ENCODE measurements at regions not wholly inside any gene's neighbourhood (a gene's known extent, or its start where the extent isn't known, plus 50 kb on each side); places are given as distances from the start of the nearest gene placed in this dataset.

DNA sequence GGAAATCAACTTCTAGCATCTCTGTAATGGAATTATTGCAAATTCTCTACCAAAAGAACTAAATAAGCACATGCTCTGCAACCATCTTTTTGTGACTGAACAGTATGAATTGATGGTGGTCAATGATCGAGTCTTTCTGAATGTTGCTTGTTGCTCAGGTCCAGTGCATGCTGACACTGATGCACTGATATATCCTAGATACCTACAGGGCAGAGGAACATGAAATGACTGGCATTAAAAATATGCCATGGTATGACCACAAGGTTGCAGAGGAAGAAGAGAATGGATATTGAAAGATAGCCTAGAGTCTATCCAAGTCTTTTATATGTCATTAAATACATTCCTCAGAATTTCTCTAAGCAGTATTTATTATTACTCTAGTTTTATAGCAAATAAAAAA lies 692.8 kb upstream of the TENM3 start:
- DNase-seq (ENCODE audit: low read depth): no peak

DNA sequence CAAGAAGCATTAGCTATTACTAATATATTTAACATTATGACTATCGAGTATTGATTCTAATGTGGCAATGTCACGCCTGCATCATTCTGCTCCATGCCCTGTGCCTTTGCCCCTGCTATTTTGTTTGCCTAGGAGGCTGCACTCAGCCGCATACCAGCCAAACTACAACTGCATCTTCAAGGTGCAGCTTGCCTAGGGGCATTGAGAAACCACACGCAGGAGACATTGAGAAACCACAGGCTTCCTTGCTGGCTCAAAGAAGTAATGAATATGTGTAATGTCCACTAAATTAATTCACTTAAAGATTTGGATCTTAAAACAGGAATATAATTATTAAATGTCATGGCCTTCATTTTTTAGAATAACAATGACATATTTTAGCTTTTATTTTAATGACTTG lies 683.6 kb upstream of the TENM3 start:
- no peak for DNase-seq (ENCODE audit: low read depth)

GRCh38 chr4:181562399-181562798 lies 680.8 kb upstream of the TENM3 start:
- no peak for DNase-seq (ENCODE audit: low read depth)

- DNase-seq (ENCODE audit: low read depth): no peak
These were observed 678.6 kb upstream of the TENM3 start for GRCh38 chr4:181564625-181565024.

GRCh38 chr4:181566490-181566889 lies 676.7 kb upstream of the TENM3 start:
- no peak for DNase-seq (ENCODE audit: low read depth)

DNA sequence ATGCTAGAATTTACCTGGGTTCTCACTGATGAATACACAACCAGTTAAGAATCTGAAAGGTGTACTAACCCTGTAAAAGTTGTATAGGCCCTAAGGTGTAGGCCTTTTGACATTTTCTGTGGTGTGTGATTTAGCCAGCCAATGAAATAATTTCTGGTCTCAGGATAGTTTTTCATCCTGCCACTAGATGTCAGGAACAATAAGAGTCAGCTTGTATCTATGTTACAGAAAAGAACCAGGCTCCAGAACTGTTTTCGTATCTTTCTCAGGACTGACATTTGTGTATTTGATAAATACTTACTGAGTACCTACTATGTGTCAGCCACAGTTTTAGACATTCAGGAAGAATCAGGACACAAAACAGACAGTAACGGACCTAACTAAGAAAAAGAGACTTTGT lies 673.6 kb upstream of the TENM3 start:
- no peak for DNase-seq (ENCODE audit: low read depth)

DNA sequence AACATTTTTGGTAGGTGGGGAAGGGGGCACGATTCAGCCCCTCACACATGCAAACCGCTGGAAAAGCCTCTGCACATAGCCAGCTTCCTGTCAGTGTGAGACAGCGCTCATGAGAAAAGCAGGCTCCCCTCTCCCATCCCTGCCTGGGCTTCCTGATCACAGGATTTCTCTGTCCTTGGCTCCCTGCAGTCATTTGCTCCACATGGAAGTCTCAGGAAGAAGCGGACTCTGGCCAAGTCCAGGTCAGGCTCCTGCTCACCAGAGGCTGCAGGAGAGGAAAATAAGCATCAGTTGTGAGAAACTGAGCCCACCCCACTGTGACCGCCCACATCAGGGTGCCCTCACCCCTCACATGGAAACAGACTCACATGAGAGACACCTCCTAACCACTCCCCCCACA lies 664.3 kb upstream of the TENM3 start:
- DNase-seq (ENCODE audit: low read depth): no peak

- DNase-seq (ENCODE audit: low read depth): no peak
These were observed 663.7 kb upstream of the TENM3 start for GRCh38 chr4:181579486-181579885.

GRCh38 chr4:181581983-181582382 lies 661.2 kb upstream of the TENM3 start:
- no peak for DNase-seq (ENCODE audit: low read depth)

DNA sequence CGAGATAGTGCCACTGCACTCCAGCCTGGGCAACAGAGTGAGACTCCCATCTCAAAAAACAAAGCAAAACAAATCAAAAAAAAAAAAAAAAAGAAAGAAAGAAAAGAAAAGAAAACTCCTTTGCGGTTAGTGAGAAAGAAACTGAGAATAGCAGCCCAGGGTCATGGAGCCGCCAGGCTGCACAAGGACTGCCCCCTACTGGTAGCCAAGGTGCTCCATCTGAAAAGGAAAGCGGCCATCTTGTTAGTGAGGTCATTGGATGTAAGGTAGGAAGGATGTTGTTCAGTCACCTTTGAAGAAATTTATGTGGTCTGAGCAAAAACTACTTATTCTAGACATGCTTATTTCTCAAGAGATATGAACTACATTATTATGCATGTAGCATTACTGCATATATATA lies 660.6 kb upstream of the TENM3 start:
- DNase-seq (ENCODE audit: low read depth): peak; percentile 3

DNA sequence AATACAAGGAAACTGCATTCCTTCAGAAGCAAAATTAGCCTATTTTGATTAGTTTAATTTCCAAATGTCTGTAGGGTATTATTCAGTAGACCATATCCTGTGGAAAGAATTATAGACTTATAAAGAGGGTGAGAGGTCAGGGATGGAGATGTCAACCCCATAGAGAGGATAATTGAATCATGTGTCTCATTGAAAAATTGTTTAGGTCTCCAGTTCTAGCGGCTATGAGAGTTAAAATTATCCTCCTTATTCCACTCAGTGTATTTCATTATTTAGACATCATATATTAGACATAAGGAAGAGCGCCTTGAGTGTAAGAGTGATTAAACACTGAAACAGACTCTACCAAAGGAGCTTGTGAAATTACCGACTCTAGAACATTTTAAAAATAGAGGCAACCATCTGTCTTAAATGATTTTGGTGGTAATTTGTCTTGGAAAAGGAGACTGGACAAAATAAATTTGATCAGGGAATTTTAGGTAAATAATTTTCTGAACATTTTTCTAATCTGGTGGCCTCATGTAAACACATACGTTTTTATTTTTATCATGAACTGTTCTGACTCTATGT lies 654.4 kb upstream of the TENM3 start:
- DNase-seq (ENCODE audit: low read depth): no peak

DNA sequence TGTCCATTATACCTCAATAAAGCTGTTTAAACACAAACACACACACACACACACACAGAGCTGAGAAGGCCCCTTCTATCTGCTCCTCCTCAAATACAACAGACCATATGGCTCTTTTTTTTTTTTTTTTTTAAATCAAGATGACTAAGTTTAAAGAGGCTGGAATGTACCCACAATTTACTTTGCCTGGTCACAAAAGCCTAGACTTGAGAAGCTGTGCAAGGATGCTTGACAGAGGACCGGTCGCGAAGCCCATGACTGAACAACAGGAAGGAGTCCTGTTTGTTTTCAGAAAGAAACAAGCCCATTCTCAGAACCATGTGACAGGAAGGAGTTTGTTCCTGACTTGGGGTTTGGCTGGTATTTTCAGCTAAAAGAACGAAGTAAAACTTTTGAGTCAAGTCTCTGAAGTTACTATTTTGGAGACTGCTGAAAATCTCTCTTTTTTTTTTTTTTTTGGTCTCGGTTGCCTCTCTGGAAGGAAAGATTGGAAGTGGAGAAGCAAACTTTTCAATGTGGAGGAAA lies 650.9 kb upstream of the TENM3 start:
- no peak for DNase-seq (ENCODE audit: low read depth)

GRCh38 chr4:181593703-181594102 lies 649.5 kb upstream of the TENM3 start:
- no peak for DNase-seq (ENCODE audit: low read depth)

- DNase-seq (ENCODE audit: low read depth): no peak
These were observed 649.0 kb upstream of the TENM3 start for GRCh38 chr4:181594188-181594587.

GRCh38 chr4:181595716-181596115 lies 647.5 kb upstream of the TENM3 start:
- no peak for DNase-seq (ENCODE audit: low read depth)

DNA sequence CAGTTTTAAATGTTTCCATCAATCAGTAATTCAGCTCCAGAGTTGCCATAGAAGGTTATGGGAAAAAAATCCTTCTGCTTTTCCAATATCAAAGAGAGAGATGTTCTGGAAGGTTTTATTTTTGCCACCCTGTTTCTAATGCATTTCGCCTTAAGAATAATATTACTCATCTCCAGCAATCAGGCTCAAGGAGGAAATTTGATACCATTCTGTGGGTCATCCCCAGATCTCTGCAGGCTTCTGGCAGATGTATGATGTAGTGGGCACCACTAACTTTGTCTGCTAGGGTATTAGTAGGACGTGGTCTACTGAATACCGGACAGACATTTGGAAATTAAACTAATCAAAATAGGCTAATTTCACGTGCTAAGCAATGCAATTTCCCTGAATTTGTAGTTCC lies 645.4 kb upstream of the TENM3 start:
- no peak for DNase-seq (ENCODE audit: low read depth)

DNA sequence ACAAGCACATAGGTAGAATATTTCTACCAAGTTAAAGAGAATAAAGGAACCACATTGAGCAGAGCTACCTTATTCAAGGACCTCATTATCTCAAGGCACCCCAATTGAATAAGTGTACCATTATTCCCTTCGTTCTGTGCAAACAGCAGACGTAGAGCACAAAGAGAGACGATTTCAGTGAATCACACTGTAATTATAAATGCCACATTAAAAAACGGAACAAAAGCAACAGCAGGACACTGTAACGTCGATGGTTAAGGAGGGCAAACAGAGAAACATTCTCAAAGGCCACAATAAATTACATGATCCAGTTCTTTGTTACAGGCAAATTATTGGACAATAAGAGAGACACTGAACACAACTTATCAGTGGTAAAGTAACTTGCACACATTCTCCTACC lies 644.1 kb upstream of the TENM3 start:
- no peak for DNase-seq (ENCODE audit: low read depth)

DNA sequence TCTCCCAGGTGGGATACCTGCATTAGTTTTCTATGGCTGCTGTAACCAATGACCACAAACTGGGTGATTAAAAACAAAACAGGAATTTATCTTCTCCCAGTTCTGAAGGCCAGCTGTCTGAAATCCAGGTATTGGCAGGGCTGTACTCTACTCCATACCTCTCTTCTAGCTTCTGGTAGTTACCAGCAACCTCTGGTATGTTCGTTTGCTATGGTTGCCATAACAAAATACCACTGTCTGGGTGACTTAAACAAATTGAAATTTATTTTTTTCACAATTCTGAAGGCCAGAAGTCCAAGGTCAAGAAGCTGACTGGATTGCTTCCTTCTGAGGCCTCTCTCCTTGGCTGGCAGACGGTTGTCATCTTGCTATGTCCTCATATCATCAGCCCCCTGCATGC lies 642.1 kb upstream of the TENM3 start:
- DNase-seq (ENCODE audit: low read depth): no peak

- DNase-seq (ENCODE audit: low read depth): no peak
These were observed 638.7 kb upstream of the TENM3 start for GRCh38 chr4:181604546-181604945.

DNA sequence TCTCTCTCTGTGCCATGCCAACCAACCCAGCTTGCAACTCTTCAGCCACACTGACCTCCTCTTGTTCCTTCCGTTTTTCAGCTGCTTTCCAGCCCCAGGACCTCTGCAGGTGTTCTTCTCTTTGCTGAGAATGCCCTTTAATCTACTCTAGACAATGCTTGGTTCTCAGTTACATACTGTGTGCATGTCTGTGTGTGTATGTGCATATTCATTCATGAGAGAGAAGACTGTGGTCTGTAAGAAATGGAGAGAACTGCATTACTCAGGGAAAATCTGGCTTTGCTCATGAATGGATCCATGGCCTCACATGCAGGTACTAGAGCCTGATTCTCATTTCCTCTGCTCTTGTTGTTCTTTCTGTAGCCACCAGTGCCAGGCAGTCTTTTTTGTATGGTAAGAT lies 636.9 kb upstream of the TENM3 start:
- no peak for DNase-seq (ENCODE audit: low read depth)

GRCh38 chr4:181608181-181608580 lies 635.0 kb upstream of the TENM3 start:
- no peak for DNase-seq (ENCODE audit: low read depth)

GRCh38 chr4:181611033-181611711 lies 632.0 kb upstream of the TENM3 start:
- no peak for DNase-seq (ENCODE audit: low read depth)

DNA sequence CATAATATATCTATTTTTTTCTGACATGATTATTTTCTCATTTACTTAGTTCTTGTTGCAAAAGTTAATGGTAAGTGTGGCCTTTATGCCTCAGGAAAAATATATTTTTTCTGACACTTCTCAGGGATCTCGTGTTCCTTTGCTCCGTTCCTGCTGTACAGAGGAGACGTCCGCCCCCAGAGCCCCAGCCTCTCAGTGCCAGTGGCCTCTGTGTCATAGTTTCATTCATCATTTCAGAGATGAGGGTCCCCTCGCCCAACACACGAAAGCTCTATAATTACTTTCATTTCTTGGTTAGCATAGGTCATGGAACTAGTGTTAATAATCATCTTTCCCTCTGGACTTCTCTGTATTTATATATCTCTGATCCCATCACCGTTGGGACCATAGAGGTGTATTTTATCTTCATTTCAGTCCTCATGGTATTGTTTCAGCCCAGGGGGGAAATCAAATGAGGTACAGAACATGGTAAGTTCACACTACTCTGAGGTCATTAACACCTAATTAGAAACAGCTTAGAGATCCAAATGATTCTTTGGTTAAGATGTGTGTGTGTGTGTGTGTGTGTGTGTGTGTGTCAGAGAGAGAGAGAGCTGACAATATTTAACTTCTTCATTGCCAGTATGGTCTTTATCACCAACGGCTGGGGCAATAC lies 631.1 kb upstream of the TENM3 start:
- DNase-seq (ENCODE audit: low read depth): no peak

- no peak for DNase-seq (ENCODE audit: low read depth)
These were observed 630.0 kb upstream of the TENM3 start for GRCh38 chr4:181613200-181613599.

Data from CMK (cell line).